Stomach (tissue), 8 donors: ENCODE measurements at regions not wholly inside any gene's neighbourhood (a gene's known extent, or its start where the extent isn't known, plus 50 kb on each side); places are given as distances from the start of the nearest gene placed in this dataset.
"Not testable (repeated sequence)": the region's sequence is repeated elsewhere in the genome, so short reads cannot be mapped to it uniquely, and the experiment has no call there.

Experiments
- DNase-seq, 2 donors: peaks; one replicate each; pipeline versions ENCODE4 v3.0.0 to v3.0.0-alpha.2; 2013 to 2019
- H3K27ac ChIP-seq, 5 donors: fragments of 200-600 bp in 4 of 5; sonication (generic) in 4 of 5; one replicate each; pipeline ENCODE4 v1.5.1; 2013 to 2019; ENCODE audit warnings: mild to moderate bottlenecking in 1 of 5, moderate library complexity in 1 of 5
- H3K27me3 ChIP-seq, 3 donors: fragments of 200-600 bp; sonication (generic); one replicate each; pipeline ENCODE4 v1.5.1; 2017 to 2019; ENCODE audit warnings: mixed run types in 1 of 3
- H3K36me3 ChIP-seq, 4 donors: fragments of 200-600 bp; sonication (generic); 1 replicate in 3 of 4; 2 replicates in 1 of 4; pipeline ENCODE4 v1.5.1; 2016 to 2019
- H3K4me1 ChIP-seq, 4 donors: fragments of 200-600 bp; sonication (generic); one replicate each; pipeline ENCODE4 v1.5.1; 2016 to 2019
- H3K4me3 ChIP-seq, 4 donors: fragments of 200-600 bp; sonication (generic) in 3 of 4; one replicate each; pipeline ENCODE4 v1.5.1; 2016 to 2019; ENCODE audit warnings: mild to moderate bottlenecking in 1 of 4
- H3K9me3 ChIP-seq, 4 donors: fragments of 200-600 bp; sonication (generic); one replicate each; pipeline ENCODE4 v1.5.1; 2016 to 2019
- CTCF ChIP-seq, 7 experiments: fragments of 450-650 bp in 4 of 7; fragments of 200-600 bp in 3 of 7; sonication (generic) in 3 of 7; IDR thresholded peaks; one replicate each; pipeline ENCODE4 v1.5.1; 2016 to 2019; ENCODE audit warnings: antibody characterized with exemption in 7 of 7, control low read depth in 2 of 7, mild to moderate bottlenecking in 1 of 7
- EP300 ChIP-seq: sonication (generic); formaldehyde crosslinking; IDR thresholded peaks from one replicate; pipeline ENCODE4 v1.6.1; 2017; ENCODE audit warnings: antibody characterized with exemption
- POLR2A ChIP-seq, 4 donors: fragments of 450-650 bp; IDR thresholded peaks; one replicate each; pipeline ENCODE4 v1.6.1; 2016; ENCODE audit warnings: antibody characterized with exemption in 4 of 4, control low read depth in 2 of 4, mild to moderate bottlenecking in 1 of 4, moderate library complexity in 1 of 4
- POLR2AphosphoS5 ChIP-seq, 3 donors: sonication (generic); formaldehyde crosslinking; IDR thresholded peaks; one replicate each; pipeline ENCODE4 v1.6.1; 2016; ENCODE audit warnings: antibody characterized with exemption in 3 of 3
- WGBS, 5 donors: extraction: QIAGEN DNeasy Blood & Tissue Kit in 3 of 5; methylation state at CpG; one replicate each; pipeline versions ENCODE4 v1.1.5 to v1.1.7; 2013 to 2018; 5-methylcytosine and 5-hydroxymethylcytosine counted together
- intact Hi-C: fragments of 100-400 bp; cut with DNase I; formaldehyde crosslinking; loops from one replicate; pipeline ENCODE4 v1.15.1; 2023; ENCODE audit warnings: low total_unique reads
- donor health status: healthy with polysubstance abuse.
- donor health status: Bipolar disorder and iron deficiency.
- donor health status: healthy.

DNA sequence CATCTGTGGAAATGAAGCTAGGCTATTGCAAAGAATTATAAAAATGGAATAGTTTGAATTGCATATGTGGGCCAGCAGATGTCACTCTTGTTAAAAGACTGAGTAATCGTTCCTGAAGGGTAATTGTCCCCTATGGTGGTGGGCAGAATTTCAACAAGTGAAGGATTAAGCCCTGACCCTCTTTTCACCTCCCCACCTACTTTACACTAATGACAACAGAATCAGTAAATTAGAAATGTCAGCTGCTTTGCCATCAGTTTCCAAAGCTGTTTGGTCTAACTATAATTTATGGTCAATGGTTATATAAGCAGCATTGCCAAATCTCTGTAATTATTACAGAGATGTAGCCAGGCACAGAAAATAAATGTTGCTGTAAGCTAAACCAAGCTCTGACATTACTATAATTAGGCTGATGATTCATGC, 898.6 kb downstream of the AMY1C start:
- intact Hi-C loops: no loop called here
- WGBS, 5 donors: 0 to 5% (median 0%) methylated on average over 1 of the region's 1 CpG
- H3K9me3 ChIP-seq: no peaks in the 10 kb centered on the region
- no peak overlapping the region for H3K4me3 ChIP-seq
- no peaks in the 10 kb centered on the region for H3K4me1 ChIP-seq
- peak in 1 of 2 donors; percentile 46 for DNase-seq
- no peaks in the 10 kb centered on the region for H3K27me3 ChIP-seq
- no peak overlapping the region for H3K27ac ChIP-seq
- H3K36me3 ChIP-seq: no peaks in the 10 kb centered on the region
- TF ChIP-seq POLR2AphosphoS5 (IDR thresholded peaks at IDR 0.05) (no peak), EP300 (no peak), POLR2A (IDR thresholded peaks at IDR 0.05) (no peak), CTCF (IDR thresholded peaks at IDR 0.05) (no peak)

GRCh38 chr1:104664374-104664773, 914.7 kb downstream of the AMY1C start:
- intact Hi-C loops, DNase-seq, H3K36me3 ChIP-seq, H3K9me3 ChIP-seq, H3K4me3 ChIP-seq, H3K27me3 ChIP-seq, H3K27ac ChIP-seq, H3K4me1 ChIP-seq: not testable (repeated sequence)
- 84 to 90% (median 89%) methylated on average over 16 to 24 of the region's 24 CpGs for WGBS, 5 donors

DNA sequence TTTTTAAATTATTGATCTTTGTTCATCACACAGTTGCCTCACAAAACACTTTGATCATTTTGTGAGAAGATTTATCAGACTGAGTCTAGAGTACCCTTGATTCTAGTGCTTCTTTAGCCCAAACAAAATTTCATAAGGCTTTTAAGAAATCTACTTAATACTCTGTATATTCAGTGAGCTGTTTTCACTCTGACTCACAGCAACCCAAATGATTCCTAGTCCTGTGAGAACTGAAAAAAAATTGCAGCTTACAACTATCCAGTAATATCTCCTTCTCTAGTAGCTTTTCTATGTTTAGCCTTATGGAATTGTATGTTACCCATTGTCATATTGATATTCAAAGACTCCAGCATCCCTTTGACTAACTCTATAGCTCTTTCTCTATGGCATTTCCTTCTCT, 915.6 kb downstream of the AMY1C start:
- no peak for TF ChIP-seq POLR2AphosphoS5 (IDR thresholded peaks at IDR 0.05)
- TF ChIP-seq EP300: no peak
- TF ChIP-seq POLR2A (IDR thresholded peaks at IDR 0.05): no peak
- TF ChIP-seq CTCF (IDR thresholded peaks at IDR 0.05): no peak
- Histone ChIP-seq H3K4me1 (no peaks in the 10 kb centered on the region), H3K27me3 (no peaks in the 10 kb centered on the region), H3K4me3 (no peak overlapping the region), H3K9me3 (no peaks in the 10 kb centered on the region), H3K27ac (no peak overlapping the region), H3K36me3 (no peaks in the 10 kb centered on the region)
- intact Hi-C loops: no loop called here
- no peak for DNase-seq

DNA sequence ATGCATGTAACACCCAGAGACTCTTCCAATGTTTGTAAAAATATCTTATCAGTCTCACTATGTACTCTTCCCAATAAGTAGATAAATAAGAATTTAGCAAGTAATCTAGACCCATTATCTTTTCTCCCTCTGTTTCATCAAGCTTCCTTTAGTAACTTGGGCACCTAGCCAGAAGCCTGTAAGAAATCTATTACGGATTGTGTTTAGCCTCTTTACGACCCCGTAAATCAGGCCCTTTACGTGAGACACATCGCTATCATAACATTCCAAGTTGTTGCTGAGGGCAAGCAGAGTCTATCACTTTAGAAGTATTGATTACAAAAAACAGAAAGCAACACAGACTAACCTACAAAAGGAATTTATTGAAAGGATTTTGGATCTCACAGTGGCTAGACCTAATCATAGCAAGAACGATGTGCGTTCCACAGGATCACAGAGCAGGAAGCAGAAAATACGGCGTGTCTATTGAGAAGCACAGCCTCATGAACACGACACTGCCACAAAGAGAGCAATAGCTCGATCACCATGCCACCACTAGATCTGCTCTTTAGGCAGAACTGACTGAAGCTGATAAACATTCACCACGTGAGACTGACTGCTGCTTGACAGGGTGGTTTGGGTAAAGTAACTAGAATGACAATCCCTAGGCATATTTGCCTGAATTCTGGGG, 922.1 kb downstream of the AMY1C start:
- Histone ChIP-seq H3K4me1 (no peaks in the 10 kb centered on the region), H3K36me3 (no peaks in the 10 kb centered on the region), H3K27me3 (no peaks in the 10 kb centered on the region), H3K4me3 (no peak overlapping the region), H3K9me3 (no peaks in the 10 kb centered on the region), H3K27ac (no peak overlapping the region)
- intact Hi-C loops: no loop called here
- no peak for DNase-seq
- no peak for TF ChIP-seq EP300
- no peak for TF ChIP-seq CTCF (IDR thresholded peaks at IDR 0.05)
- no peak for TF ChIP-seq POLR2AphosphoS5 (IDR thresholded peaks at IDR 0.05)
- no peak for TF ChIP-seq POLR2A (IDR thresholded peaks at IDR 0.05)
- WGBS, 5 donors: 52 to 58% (median 54%) methylated on average over 12 of the region's 12 CpGs

DNA sequence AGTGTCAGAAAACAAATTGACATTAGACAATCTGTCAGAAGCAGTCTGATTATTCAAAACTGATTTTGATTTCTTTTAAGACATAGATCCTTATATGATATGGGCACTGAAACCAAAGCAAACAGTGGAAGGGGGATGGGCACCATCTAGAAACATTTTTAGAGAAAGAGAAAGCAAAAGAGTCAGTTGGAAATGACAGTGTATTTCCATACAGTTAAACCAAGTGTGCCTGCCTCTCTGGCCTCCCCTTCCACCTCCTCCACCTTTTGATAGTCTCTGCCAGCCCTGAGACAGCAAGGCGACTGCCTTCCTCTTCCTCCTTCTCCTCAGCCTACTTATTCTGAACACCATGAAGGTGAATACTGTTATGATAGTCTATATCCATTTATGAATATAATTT, 949.7 kb downstream of the AMY1C start:
- Histone ChIP-seq H3K27ac (no peak overlapping the region), H3K4me3 (no peak overlapping the region), H3K27me3 (no peaks in the 10 kb centered on the region), H3K4me1 (no peaks in the 10 kb centered on the region), H3K9me3 (peaks cover 0 to 4% (median 0%) of the 10 kb centered on the region in 4 donors), H3K36me3 (no peaks in the 10 kb centered on the region)
- TF ChIP-seq POLR2A (IDR thresholded peaks at IDR 0.05) (no peak), EP300 (no peak), POLR2AphosphoS5 (IDR thresholded peaks at IDR 0.05) (no peak), CTCF (IDR thresholded peaks at IDR 0.05) (no peak)
- DNase-seq: no peak
- 61 to 86% (median 77%) methylated on average over 1 of the region's 1 CpG for WGBS, 5 donors
- intact Hi-C loops: no loop called here
